ENCODE measurements at regions not wholly inside any gene's neighbourhood (a gene's known extent, or its start where the extent isn't known, plus 50 kb on each side); places are given as distances from the start of the nearest gene placed in this dataset.
"Not testable (repeated sequence)": the region's sequence is repeated elsewhere in the genome, so short reads cannot be mapped to it uniquely, and the experiment has no call there.

DNA sequence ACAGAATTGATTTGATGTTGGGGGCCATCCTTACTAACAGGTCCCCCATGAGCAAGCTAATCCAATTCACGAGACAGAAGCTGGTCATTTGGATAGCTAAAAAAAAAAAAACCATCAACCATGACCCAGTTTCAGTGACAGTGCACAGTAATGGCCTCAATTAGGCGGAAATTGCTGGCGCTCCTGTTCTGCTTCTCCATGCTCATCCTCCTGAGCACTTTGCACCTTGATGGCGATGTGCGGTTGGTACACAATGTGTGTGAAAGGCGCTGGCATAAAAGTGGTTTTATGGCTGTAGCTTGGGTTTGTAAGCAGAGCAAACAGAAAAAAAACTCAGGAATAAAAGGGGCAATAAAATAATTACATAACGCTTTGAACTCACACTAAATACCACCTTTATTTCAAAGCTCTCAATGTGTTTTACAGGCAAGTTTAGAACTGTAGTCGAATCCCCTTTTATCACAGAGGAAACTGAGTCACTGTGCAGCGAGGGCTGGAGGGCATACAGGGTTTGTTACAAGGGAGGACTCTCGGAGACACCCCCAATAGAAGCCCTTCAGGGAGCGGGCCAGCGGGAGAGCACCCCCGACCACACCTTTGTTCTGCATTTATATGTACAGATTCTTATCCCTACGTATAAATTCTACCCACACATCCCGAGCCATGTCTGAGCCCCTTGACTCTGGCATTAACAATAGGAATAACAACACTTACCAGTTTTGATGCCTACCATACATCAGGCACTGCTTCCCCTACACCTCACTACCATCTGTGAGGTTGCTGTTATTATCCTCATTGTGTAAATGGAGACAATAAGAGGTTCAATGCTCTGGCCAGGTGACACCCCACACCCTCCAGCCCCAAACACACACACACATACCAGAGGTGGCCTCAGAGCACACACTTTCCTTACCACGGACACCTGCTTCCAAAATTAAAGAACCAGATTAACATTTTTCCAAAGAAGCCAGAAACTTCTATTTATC lies 213.5 kb upstream of the IRF2BP2 start:
- no peak for TF ChIP-seq CTCF (IDR thresholded peaks at IDR 0.05; ENCODE audit: low read depth, low read length, missing control alignments)
- DNase-seq (ENCODE audit: low read depth), result no peak
- no peak overlapping the region for H3K4me3 ChIP-seq (ENCODE audit: low read depth, low read length)

DNA sequence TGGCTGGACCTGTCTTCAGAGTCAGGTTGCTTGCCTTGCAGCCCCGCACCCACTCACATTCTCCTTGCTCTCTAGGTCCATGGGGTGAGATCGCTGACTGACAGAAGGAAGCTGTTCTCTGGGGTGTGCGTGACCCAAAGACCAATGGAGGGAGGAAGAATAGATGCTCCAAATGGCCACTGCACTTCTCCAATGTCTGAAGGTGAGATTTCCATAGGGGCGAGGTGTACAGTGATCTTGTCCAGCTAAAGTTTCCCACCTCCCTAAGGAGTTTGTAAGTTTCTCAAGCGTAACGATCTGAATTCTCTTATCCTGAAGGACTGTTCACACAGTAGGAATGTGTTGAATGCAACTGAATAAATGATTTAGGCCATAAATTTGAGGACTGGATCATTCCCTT lies 211.9 kb upstream of the IRF2BP2 start:
- no peak for TF ChIP-seq CTCF (IDR thresholded peaks at IDR 0.05; ENCODE audit: low read depth, low read length, missing control alignments)
- no peak overlapping the region for H3K4me3 ChIP-seq (ENCODE audit: low read depth, low read length)
- DNase-seq (ENCODE audit: low read depth), result no peak

- no peak for TF ChIP-seq CTCF (IDR thresholded peaks at IDR 0.05; ENCODE audit: low read depth, low read length, missing control alignments)
- no peak overlapping the region for H3K4me3 ChIP-seq (ENCODE audit: low read depth, low read length)
- no peak for DNase-seq (ENCODE audit: low read depth)
These were observed 210.6 kb upstream of the IRF2BP2 start for GRCh38 chr1:234820597-234820996.

- H3K4me3 ChIP-seq (ENCODE audit: low read depth, low read length); DNase-seq (ENCODE audit: low read depth): not testable (repeated sequence)
These were observed 209.9 kb upstream of the IRF2BP2 start for GRCh38 chr1:234819845-234820244.

DNA sequence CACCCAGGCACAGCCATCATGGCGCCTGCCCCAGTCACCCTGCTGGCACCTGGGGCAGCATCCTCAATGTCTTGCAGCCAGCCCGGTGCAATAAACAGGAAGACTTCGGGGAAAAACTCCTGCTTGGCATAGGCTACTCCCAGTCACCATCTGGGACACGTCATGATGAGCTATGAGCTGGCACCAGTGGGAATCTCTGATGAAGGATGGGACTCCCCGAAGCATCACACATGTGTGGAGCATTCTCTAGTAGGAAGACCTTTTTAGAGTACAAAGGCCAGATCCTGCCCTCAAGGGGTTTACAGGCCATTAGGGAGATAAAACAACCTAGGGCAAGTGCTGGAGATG lies 208.0 kb upstream of the IRF2BP2 start:
- DNase-seq (ENCODE audit: low read depth); H3K4me3 ChIP-seq (ENCODE audit: low read depth, low read length): not testable (repeated sequence)

- not testable (repeated sequence) for H3K4me3 ChIP-seq (ENCODE audit: low read depth, low read length); DNase-seq (ENCODE audit: low read depth)
These were observed 207.5 kb upstream of the IRF2BP2 start for GRCh38 chr1:234817313-234818039.

DNA sequence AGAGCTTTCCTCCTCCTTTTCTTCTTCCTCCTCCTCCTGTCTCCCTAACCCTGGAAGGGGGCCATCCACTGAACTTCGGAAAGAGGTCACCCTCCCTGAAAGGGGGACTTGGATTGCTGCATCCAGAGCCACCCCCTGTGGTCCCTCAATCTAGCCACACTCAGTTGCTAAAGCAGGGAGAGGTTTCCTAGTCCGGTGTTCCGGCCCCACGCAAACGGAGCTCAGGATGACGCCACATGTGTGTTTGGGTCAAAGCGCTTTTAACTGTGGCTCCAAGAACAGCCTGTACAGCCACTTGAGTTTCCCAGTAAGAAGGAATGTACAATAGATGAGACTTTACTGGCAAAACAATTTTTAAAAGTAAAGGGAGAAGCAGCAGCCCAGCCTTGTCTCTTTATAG lies 206.9 kb upstream of the IRF2BP2 start:
- DNase-seq (ENCODE audit: low read depth), result not testable (repeated sequence)

GRCh38 chr1:234816186-234816851 lies 206.3 kb upstream of the IRF2BP2 start:
- not testable (repeated sequence) for DNase-seq (ENCODE audit: low read depth); H3K4me3 ChIP-seq (ENCODE audit: low read depth, low read length)

More for the DNA sequence above, 206.9 kb upstream of the IRF2BP2 start:
- not testable (repeated sequence) for H3K4me3 ChIP-seq (ENCODE audit: low read depth, low read length)

GRCh38 chr1:234815295-234815815 lies 205.4 kb upstream of the IRF2BP2 start:
- not testable (repeated sequence) for DNase-seq (ENCODE audit: low read depth); H3K4me3 ChIP-seq (ENCODE audit: low read depth, low read length)

- not testable (repeated sequence) for H3K4me3 ChIP-seq (ENCODE audit: low read depth, low read length); DNase-seq (ENCODE audit: low read depth)
These were observed 204.3 kb upstream of the IRF2BP2 start for GRCh38 chr1:234814235-234814634.

DNA sequence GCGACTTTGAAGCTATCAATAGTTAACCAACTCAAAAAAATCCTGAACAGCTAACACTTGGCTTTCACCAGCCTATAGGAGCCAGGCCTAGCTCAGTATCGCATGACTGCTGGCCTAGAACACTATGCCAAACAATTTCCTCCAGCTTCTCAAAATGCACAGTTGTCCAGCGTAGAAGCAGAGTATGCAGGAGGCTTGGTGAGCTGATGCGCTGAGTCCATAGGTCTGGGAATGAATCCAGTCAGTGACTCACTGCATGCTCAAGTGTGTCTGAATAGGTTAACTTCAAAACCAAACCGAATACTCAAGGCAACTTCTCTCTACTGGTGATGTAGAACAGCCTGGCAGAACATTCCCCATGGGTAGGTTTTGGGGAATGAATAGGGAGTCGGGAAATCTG lies 201.8 kb upstream of the IRF2BP2 start:
- DNase-seq (ENCODE audit: low read depth); H3K4me3 ChIP-seq (ENCODE audit: low read depth, low read length): not testable (repeated sequence)

- not testable (repeated sequence) for H3K4me3 ChIP-seq (ENCODE audit: low read depth, low read length); DNase-seq (ENCODE audit: low read depth)
These were observed 200.7 kb upstream of the IRF2BP2 start for GRCh38 chr1:234810726-234811125.

DNA sequence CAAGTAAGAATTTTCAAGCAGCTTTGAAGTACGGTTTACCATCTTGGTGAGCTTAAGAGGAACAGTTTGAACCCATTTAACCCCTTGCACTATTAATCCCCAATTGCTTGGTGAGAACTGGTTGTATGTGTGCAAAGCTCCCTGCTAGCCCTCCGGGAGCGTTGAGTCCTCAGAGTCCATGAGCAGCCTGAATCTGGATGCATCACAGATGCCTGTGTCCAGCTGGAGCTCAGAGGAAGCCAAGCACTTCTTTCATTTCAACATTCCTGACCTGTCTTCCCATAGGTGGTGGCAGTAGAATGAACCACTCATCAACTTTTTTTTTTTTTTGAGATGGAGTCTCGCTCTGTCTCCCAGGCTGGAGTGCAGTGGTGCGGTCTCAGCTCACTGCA lies 199.9 kb upstream of the IRF2BP2 start:
- DNase-seq (ENCODE audit: low read depth); H3K4me3 ChIP-seq (ENCODE audit: low read depth, low read length): not testable (repeated sequence)

GRCh38 chr1:234808943-234809853 lies 199.2 kb upstream of the IRF2BP2 start:
- not testable (repeated sequence) for H3K4me3 ChIP-seq (ENCODE audit: low read depth, low read length); DNase-seq (ENCODE audit: low read depth)

Data from GM12864 (cell line).